ENCODE measurements at regions not wholly inside any gene's neighbourhood (a gene's known extent, or its start where the extent isn't known, plus 50 kb on each side); places are given as distances from the start of the nearest gene placed in this dataset.
"Not testable (repeated sequence)": the region's sequence is repeated elsewhere in the genome, so short reads cannot be mapped to it uniquely, and the experiment has no call there.

DNA sequence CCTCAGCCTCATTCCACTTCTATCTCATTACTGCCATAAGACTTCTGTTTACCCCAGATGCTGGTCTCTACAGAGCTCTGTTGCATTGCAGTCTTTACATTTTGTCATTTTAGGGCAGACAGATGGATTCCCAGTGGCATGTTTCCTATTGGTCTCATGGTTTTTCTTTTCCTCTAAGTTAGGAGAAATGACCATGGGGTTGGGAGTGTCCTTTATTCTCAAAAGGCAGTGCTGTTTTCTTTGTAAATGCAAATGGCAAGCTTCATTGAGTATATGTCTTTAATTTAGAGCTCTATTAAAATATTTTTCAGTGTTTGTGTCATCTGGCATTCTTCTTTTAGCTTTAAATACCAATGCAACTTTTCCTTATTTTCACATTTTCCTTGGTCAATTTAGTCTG, 57.0 kb downstream of the MSTN start:
- no peak for DNase-seq (ENCODE audit: low spot score)

GRCh38 chr2:189999661-190000060, 62.9 kb downstream of the MSTN start:
- DNase-seq (ENCODE audit: low spot score), result no peak

DNA sequence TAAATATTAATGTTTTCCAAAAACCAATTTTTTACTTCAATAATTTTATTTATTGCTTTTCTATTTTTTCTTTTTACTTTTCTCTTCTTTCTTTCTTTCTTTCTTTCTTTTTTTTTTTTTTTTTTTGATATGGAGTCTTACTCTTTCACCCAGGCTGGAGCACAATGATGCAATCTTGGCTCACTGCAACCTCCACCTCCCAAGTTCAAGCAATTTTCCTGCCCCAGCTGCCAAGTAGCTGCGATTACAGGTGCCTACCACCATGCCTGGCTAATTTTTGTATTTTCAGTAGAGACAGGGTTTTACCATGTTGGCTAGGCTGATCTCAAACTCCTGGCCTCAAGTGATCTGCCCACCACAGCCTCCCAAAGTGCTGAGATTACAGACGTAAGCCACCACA, 63.9 kb downstream of the MSTN start:
- DNase-seq (ENCODE audit: low spot score), result not testable (repeated sequence)

GRCh38 chr2:189997016-189997415, 65.5 kb downstream of the MSTN start:
- no peak for DNase-seq (ENCODE audit: low spot score)

DNA sequence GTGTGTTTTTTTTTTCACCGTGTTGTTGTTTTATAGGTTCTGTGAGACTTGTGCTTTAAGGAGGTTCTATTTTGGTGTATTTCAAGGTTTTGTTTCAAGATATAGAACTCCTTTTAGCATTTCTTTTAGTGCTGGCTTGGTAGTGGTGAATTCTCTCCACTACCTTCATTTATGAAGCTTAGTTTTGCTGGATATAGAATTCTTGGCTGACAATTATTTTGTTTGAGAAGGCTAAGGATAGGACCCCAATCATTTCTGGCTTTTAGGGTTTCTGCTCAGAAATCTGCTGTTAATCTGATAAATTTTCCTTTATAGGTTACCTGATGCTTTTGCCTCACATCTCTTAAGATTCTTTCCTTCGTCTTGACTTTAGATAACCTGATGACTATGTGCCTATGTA, 66.8 kb downstream of the MSTN start:
- no peak for DNase-seq (ENCODE audit: low spot score)

DNA sequence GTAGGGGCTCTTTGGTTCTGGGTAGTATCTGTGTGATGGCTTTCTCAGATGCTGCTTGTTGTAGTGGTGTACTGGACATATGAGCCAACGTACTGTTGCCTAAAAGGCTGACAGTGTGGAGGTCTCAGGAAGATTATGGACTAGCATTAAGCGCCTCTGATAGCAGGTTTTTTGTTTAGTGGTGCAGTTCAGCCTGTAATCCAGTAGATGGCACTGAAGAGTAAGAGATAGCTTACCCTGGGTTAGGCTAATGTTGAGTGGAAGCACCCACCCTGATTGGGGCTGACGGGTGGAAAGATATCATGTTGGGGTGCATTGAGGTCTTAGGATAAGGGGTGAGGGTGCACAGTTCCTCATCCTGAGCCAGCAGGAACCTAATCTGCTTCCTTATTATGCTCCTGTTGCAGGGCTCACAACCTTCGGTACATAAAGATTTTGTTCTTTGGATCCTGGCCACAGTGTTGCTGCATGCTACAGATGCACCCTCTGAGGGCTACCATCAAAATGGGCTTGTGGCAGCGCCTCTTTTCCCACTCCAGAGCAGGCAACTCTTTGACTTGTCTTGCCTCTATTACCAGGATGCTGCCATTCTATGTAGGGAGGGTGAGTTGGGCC, 79.6 kb downstream of the MSTN start:
- peak; percentile 6 for DNase-seq (ENCODE audit: low spot score)

DNA sequence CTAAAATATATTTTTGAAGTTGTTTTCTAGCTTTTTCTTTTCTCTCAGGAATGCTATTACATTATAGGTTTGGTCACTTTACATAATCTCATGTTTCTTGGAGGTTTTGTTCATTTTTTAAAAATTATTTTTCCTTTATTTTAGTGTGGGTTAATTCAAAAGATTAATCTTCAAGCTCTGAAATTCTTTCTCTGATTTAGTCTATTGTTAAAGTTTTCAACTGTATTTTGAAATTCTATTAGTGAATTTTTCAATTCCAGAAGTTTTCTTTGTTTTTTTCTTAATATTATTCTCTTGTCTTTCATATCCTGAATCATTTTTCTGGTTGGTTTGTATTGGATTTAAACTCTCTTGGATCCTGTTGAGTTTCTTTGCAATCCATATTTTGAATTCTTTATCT, 80.4 kb downstream of the MSTN start:
- DNase-seq (ENCODE audit: low spot score), result no peak

DNA sequence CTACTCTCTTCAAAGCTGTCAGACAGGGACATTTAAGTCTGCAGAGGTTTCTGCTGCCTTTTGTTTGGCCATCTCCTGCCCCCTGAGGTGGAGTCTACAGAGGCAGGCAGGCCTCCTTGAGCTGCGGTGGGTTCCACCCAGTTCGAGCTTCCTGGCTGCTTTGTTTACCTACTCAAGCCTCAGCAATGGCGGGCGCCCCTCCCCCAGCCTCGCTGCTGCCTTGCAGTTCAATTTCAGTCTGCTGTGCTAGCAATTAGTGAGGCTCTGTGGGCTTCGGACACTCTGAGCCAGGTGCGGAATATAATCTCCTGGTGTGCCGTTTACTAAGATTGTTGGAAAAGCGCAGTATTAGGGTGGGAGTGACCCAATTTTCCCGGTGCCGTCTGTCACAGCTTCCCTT, 86.0 kb downstream of the MSTN start:
- not testable (repeated sequence) for DNase-seq (ENCODE audit: low spot score)

DNA sequence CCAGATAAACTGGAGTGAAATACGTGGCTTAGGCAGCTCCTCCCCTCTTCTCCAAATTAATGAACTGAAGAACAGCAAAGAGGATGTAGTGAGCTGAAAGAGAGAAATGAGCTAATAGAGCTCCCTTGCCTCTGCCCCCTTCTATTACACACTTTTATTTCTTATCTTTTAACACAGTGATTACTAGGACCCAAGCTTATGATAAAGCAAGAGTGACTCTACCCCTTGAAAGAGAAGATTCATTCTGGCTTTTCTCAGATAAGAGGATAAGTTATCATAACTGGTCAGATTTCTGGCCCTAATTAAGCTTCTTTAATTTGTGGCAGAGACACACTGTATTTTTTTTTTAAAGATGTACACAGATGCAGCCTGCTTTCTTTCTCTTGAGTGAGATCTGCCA, 102.2 kb downstream of the MSTN start:
- no peak for DNase-seq (ENCODE audit: low spot score)

GRCh38 chr2:189959450-189959849, 103.1 kb downstream of the MSTN start:
- no peak for DNase-seq (ENCODE audit: low spot score)

DNA sequence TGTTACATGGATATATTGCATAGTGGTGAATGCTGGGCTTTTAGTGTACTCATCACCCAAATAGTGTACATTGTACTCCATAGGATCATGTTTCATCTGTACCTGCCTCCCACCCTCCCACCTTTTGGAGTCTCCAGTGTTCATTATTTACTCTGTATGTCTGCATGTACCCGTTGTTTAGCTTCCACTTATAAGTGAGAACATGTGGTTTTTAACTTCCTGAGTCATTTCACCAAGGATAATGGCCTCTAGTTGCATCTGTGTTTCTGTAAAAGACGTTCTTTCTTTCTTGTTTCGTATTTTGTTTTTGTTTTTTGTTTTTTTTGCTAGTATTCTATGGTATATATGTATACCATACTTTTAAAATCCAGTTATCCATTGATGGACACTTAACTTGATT, 107.5 kb downstream of the MSTN start:
- DNase-seq (ENCODE audit: low spot score), result no peak

DNA sequence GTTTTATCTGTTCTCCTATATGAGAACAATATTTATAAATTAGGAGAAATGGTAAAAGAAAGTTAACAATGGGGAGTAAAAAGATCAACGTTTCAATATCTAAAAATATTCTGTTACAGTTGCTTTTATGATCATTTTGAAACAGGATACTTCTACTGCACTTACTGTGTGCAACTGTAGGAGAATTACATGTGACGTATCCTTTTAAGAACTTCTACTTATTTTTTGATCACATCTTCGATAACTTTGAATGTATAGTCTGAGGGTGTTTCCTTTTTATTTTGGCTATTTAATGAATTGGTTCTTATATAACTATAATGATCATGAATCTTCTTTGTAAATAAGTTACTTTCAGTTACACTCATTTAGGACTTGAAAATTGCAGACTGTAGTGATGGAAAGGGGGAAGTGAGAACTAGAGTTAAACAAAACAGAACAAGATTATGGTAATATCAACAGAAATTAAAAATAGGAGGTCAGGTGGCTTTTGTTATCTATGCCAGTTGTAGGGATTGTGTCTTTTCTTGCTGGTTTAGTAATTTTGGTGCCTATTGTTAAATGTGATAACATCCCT, 109.9 kb downstream of the MSTN start:
- DNase-seq (ENCODE audit: low spot score), result peak; percentile 18

GRCh38 chr2:189951791-189952535, 110.6 kb downstream of the MSTN start:
- no peak for DNase-seq (ENCODE audit: low spot score)

- DNase-seq (ENCODE audit: low spot score), result no peak
Measured at GRCh38 chr2:189943009-189943408, 119.5 kb downstream of the MSTN start.

GRCh38 chr2:189940913-189941312, 121.6 kb downstream of the MSTN start:
- DNase-seq (ENCODE audit: low spot score), result no peak

GRCh38 chr2:189937691-189938090, 124.8 kb downstream of the MSTN start:
- no peak for DNase-seq (ENCODE audit: low spot score)

DNA sequence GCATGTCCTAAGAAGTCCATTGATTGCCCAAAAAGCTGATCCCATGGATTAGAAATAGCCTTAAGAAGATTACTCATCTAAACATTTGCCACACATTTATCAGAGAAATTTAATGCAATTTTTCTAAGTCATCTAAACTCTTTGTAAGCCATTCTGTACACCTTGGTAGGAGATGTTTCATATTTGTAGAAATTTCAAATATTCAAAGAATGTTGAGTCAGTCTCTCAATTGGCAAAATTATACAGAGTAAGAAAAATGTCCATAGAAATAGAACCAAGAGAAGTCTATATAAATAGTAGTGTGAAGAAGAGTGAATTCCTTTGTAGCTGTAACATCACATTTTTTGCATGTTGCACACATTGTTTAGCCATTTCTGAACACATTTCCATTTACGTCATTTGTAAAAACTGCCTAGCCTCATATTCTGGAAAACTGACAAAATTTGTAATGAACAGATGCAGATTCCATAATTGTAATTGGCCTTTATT, 128.6 kb downstream of the MSTN start:
- DNase-seq (ENCODE audit: low spot score), result no peak

DNA sequence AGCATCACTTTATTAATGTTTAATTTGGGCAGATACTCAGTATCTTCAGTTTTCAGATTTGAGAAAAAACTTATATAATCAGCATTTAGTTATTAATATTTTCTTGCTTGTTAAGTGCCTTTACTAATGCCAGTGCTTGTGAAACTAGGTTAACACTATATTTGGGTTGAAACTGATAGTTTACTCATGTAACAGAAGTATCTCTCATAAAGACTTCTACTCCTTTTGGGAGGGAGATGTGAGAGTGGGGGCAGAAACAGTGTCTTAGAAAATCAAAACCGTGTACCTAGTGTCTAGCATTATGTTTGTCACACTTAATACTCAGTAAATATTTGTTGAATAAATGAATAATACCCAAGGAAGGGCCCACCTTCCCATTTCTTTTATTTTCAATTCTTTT, 129.5 kb downstream of the MSTN start:
- no peak for DNase-seq (ENCODE audit: low spot score)

DNA sequence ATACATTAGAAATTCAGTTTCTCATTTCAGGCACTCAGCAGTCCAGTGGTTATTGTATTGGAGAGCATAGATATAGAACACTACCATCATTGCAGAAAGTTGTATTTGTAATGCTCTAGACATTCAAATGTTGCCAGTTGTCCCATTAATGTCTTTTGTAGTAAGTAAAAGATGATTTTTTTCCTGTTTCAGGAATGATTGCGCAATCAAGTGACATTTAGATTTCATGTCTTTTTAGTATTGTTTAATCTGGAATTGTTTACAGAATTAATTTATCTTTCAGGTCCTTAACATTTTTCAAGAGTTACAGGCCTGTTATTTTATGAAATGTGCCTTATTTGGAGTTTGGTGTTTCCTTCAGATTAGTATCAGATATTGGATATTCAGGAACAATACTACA, 134.7 kb downstream of the MSTN start:
- no peak for DNase-seq (ENCODE audit: low spot score)

Measured in germinal center (tissue), 1 donor.